ENCODE measurements at regions not wholly inside any gene's neighbourhood (a gene's known extent, or its start where the extent isn't known, plus 50 kb on each side); places are given as distances from the start of the nearest gene placed in this dataset.

GRCh38 chr7:116128139-116128538 lies 82.2 kb upstream of the TES start:
- no peaks in the 10 kb centered on the region for H3K36me3 Mint-ChIP-seq (ENCODE audit: low read depth)
- no peak overlapping the region for H3K27ac Mint-ChIP-seq
- H3K4me1 Mint-ChIP-seq (ENCODE audit: low read depth): no peaks in the 10 kb centered on the region
- H3K4me3 Mint-ChIP-seq: no peak overlapping the region
- peaks cover 4% of the 10 kb centered on the region for H3K27me3 Mint-ChIP-seq
- peaks cover 10% of the 10 kb centered on the region for H3K9me3 Mint-ChIP-seq

- H3K27me3 Mint-ChIP-seq: no peaks in the 10 kb centered on the region
- no peak overlapping the region for H3K27ac Mint-ChIP-seq
- no peaks in the 10 kb centered on the region for H3K9me3 Mint-ChIP-seq
- H3K36me3 Mint-ChIP-seq (ENCODE audit: low read depth): no peaks in the 10 kb centered on the region
- no peak overlapping the region for H3K4me3 Mint-ChIP-seq
- H3K4me1 Mint-ChIP-seq (ENCODE audit: low read depth): no peaks in the 10 kb centered on the region
Measured at GRCh38 chr7:116135306-116135705, 75.0 kb upstream of the TES start.

GRCh38 chr7:116138202-116138801 lies 72.0 kb upstream of the TES start:
- no peaks in the 10 kb centered on the region for H3K9me3 Mint-ChIP-seq
- no peak overlapping the region for H3K27ac Mint-ChIP-seq
- H3K27me3 Mint-ChIP-seq: no peaks in the 10 kb centered on the region
- peaks cover 11% of the 10 kb centered on the region for H3K4me1 Mint-ChIP-seq (ENCODE audit: low read depth)
- H3K4me3 Mint-ChIP-seq: no peak overlapping the region
- H3K36me3 Mint-ChIP-seq (ENCODE audit: low read depth): no peaks in the 10 kb centered on the region

GRCh38 chr7:116139007-116139406 lies 71.3 kb upstream of the TES start:
- Mint-ChIP-seq H3K27me3 (no peaks in the 10 kb centered on the region), H3K4me1 (ENCODE audit: low read depth) (peaks cover 11% of the 10 kb centered on the region), H3K4me3 (no peak overlapping the region), H3K27ac (no peak overlapping the region), H3K9me3 (no peaks in the 10 kb centered on the region), H3K36me3 (ENCODE audit: low read depth) (no peaks in the 10 kb centered on the region)

- Mint-ChIP-seq H3K27me3 (no peaks in the 10 kb centered on the region), H3K9me3 (no peaks in the 10 kb centered on the region), H3K36me3 (ENCODE audit: low read depth) (no peaks in the 10 kb centered on the region), H3K4me3 (no peak overlapping the region), H3K4me1 (ENCODE audit: low read depth) (peaks cover 15% of the 10 kb centered on the region), H3K27ac (no peak overlapping the region)
Measured at GRCh38 chr7:116139807-116140206, 70.5 kb upstream of the TES start.

GRCh38 chr7:116142374-116142773 lies 68.0 kb upstream of the TES start:
- no peaks in the 10 kb centered on the region for H3K27me3 Mint-ChIP-seq
- no peaks in the 10 kb centered on the region for H3K36me3 Mint-ChIP-seq (ENCODE audit: low read depth)
- no peak overlapping the region for H3K4me3 Mint-ChIP-seq
- H3K9me3 Mint-ChIP-seq: no peaks in the 10 kb centered on the region
- no peak overlapping the region for H3K27ac Mint-ChIP-seq
- H3K4me1 Mint-ChIP-seq (ENCODE audit: low read depth): peaks cover 38% of the 10 kb centered on the region

GRCh38 chr7:116142850-116143249 lies 67.5 kb upstream of the TES start:
- H3K27ac Mint-ChIP-seq: no peak overlapping the region
- H3K36me3 Mint-ChIP-seq (ENCODE audit: low read depth): no peaks in the 10 kb centered on the region
- no peaks in the 10 kb centered on the region for H3K27me3 Mint-ChIP-seq
- no peak overlapping the region for H3K4me3 Mint-ChIP-seq
- H3K9me3 Mint-ChIP-seq: no peaks in the 10 kb centered on the region
- H3K4me1 Mint-ChIP-seq (ENCODE audit: low read depth): peaks cover 38% of the 10 kb centered on the region

GRCh38 chr7:116145245-116145852 lies 65.0 kb upstream of the TES start:
- Mint-ChIP-seq H3K36me3 (ENCODE audit: low read depth) (no peaks in the 10 kb centered on the region), H3K27me3 (peaks cover 3% of the 10 kb centered on the region), H3K9me3 (no peaks in the 10 kb centered on the region), H3K4me3 (peak overlapping the region; percentile 5), H3K4me1 (ENCODE audit: low read depth) (peaks cover 42% of the 10 kb centered on the region), H3K27ac (peak overlapping the region; percentile 32)

- Mint-ChIP-seq H3K4me1 (ENCODE audit: low read depth) (peaks cover 36% of the 10 kb centered on the region), H3K27me3 (peaks cover 3% of the 10 kb centered on the region), H3K36me3 (ENCODE audit: low read depth) (no peaks in the 10 kb centered on the region), H3K9me3 (no peaks in the 10 kb centered on the region), H3K27ac (no peak overlapping the region), H3K4me3 (no peak overlapping the region)
Measured at GRCh38 chr7:116148108-116148507, 62.2 kb upstream of the TES start.

- H3K4me1 Mint-ChIP-seq (ENCODE audit: low read depth): peaks cover 34% of the 10 kb centered on the region
- H3K27ac Mint-ChIP-seq: no peak overlapping the region
- no peaks in the 10 kb centered on the region for H3K9me3 Mint-ChIP-seq
- peaks cover 3% of the 10 kb centered on the region for H3K27me3 Mint-ChIP-seq
- H3K36me3 Mint-ChIP-seq (ENCODE audit: low read depth): no peaks in the 10 kb centered on the region
- H3K4me3 Mint-ChIP-seq: no peak overlapping the region
Measured at GRCh38 chr7:116148626-116149025, 61.7 kb upstream of the TES start.

GRCh38 chr7:116150588-116150987 lies 59.8 kb upstream of the TES start:
- H3K27ac Mint-ChIP-seq: no peak overlapping the region
- H3K27me3 Mint-ChIP-seq: peaks cover 3% of the 10 kb centered on the region
- H3K4me1 Mint-ChIP-seq (ENCODE audit: low read depth): peaks cover 22% of the 10 kb centered on the region
- H3K4me3 Mint-ChIP-seq: no peak overlapping the region
- no peaks in the 10 kb centered on the region for H3K9me3 Mint-ChIP-seq
- no peaks in the 10 kb centered on the region for H3K36me3 Mint-ChIP-seq (ENCODE audit: low read depth)

GRCh38 chr7:116152276-116152675 lies 58.1 kb upstream of the TES start:
- Mint-ChIP-seq H3K27me3 (peaks cover 7% of the 10 kb centered on the region), H3K9me3 (no peaks in the 10 kb centered on the region), H3K36me3 (ENCODE audit: low read depth) (no peaks in the 10 kb centered on the region), H3K27ac (no peak overlapping the region), H3K4me3 (no peak overlapping the region), H3K4me1 (ENCODE audit: low read depth) (peaks cover 7% of the 10 kb centered on the region)

- peaks cover 7% of the 10 kb centered on the region for H3K4me1 Mint-ChIP-seq (ENCODE audit: low read depth)
- H3K36me3 Mint-ChIP-seq (ENCODE audit: low read depth): no peaks in the 10 kb centered on the region
- H3K4me3 Mint-ChIP-seq: no peak overlapping the region
- H3K27ac Mint-ChIP-seq: no peak overlapping the region
- H3K27me3 Mint-ChIP-seq: peaks cover 12% of the 10 kb centered on the region
- no peaks in the 10 kb centered on the region for H3K9me3 Mint-ChIP-seq
Measured at GRCh38 chr7:116153050-116153449, 57.3 kb upstream of the TES start.

- peaks cover 22% of the 10 kb centered on the region for H3K27me3 Mint-ChIP-seq
- H3K4me1 Mint-ChIP-seq (ENCODE audit: low read depth): peaks cover 11% of the 10 kb centered on the region
- no peaks in the 10 kb centered on the region for H3K36me3 Mint-ChIP-seq (ENCODE audit: low read depth)
- no peak overlapping the region for H3K27ac Mint-ChIP-seq
- H3K4me3 Mint-ChIP-seq: no peak overlapping the region
- H3K9me3 Mint-ChIP-seq: no peaks in the 10 kb centered on the region
Measured at GRCh38 chr7:116159711-116160110, 50.6 kb upstream of the TES start.

Measured in stimulated activated naive CD8-positive, alpha-beta T cell treated with anti-CD3 and anti-CD28 coated beads, Interleukin-15, Interleukin-2, amounts not matched to agents 100 ng/mL and 50 ng/mL, for 24 hours (primary cell).